GM23248 (cell line): ENCODE measurements at regions not wholly inside any gene's neighbourhood (a gene's known extent, or its start where the extent isn't known, plus 50 kb on each side); places are given as distances from the start of the nearest gene placed in this dataset.

Source experiments
- EZH2 ChIP-seq: fragments of 200-600 bp; sonication (generic); IDR thresholded peaks from 2 replicates; pipeline ENCODE4 v1.6.1; 2018; ENCODE audit warnings: antibody characterized with exemption, mild to moderate bottlenecking; ENCODE audit not compliant: insufficient read depth, poor library complexity, severe bottlenecking
- EZH2phosphoT487 ChIP-seq: fragments of 200-600 bp; sonication (generic); IDR thresholded peaks from 2 replicates; pipeline ENCODE4 v1.6.1; 2018; ENCODE audit warnings: antibody characterized with exemption, moderate library complexity, mild to moderate bottlenecking, low read depth; ENCODE audit not compliant: insufficient read depth

DNA sequence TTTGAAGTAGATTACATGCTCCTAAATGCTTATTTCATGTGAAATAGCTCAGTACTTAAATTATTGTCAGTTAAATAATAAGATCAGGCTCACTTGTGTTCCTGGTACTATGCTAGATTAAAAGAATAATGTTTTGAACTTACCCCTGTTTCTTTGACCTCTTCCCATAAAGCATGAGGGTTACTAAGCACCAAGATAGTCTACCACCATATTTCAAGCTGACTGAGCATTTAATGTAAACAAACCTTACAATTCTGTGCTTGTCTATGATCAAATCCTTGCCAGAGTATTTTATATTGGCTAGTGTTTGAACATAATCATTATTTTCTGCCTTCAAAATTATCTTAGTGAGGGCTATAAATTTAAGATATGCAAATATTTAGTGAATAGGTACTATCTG is 98.1 kb downstream of the LHX9 start:
- no peak for TF ChIP-seq EZH2phosphoT487
- TF ChIP-seq EZH2, result no peak
